ENCODE measurements at regions not wholly inside any gene's neighbourhood (a gene's known extent, or its start where the extent isn't known, plus 50 kb on each side); places are given as distances from the start of the nearest gene placed in this dataset.

DNA sequence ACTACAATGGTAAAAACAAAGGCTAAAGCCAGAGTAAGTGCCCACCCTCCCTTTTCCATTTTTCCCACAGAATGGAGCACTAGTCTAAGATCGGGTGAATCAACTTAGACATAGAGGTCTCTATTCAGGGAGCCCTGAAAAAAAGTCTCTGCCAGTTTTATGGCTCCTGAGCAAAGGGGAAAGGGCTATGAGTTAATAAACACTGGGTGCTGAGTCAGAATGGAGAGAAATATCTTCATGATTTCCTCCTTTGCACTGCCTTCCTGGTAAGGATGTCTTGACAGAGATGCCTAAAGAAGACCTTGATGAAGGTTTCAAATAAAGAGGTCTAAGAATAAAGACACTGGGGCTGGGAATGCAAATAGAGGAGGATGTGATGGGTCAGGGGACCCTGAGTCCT is 607.4 kb upstream of the MBL2 start:
- no peak overlapping the region for H3K4me3 ChIP-seq (ENCODE audit: low read depth, low read length)
- no peak for TF ChIP-seq CTCF (IDR thresholded peaks at IDR 0.05; ENCODE audit: insufficient read depth in 1 of 2, low read depth in 1 of 2, low read length in 1 of 2, severe bottlenecking in 1 of 2, unreplicated experiment in 1 of 2)
- H3K9me3 ChIP-seq, result no peaks in the 10 kb centered on the region
- H3K36me3 ChIP-seq (ENCODE audit: control insufficient read depth, insufficient read depth, low read length), result no peaks in the 10 kb centered on the region
- Mint-ChIP-seq H3K27ac (ENCODE audit: unreplicated experiment) (no peak overlapping the region), H3K36me3 (ENCODE audit: insufficient read depth, unreplicated experiment) (no peaks in the 10 kb centered on the region), H3K9me3 (ENCODE audit: unreplicated experiment) (no peaks in the 10 kb centered on the region), H3K4me3 (ENCODE audit: unreplicated experiment) (no peak overlapping the region), H3K4me1 (ENCODE audit: low read depth, unreplicated experiment) (no peaks in the 10 kb centered on the region), H3K27me3 (ENCODE audit: insufficient read depth, unreplicated experiment) (no peaks in the 10 kb centered on the region)
- intact Hi-C loops (cut with micrococcal nuclease; ENCODE audit: unreplicated experiment), result no loop called here
- ChIA-PET POLR2A (no interaction called here), CTCF (no interaction called here)
- H3K4me1 ChIP-seq, result no peaks in the 10 kb centered on the region
- H3K27me3 ChIP-seq (replicated peaks; ENCODE audit: control insufficient read depth, insufficient read depth, low read length), result no peaks in the 10 kb centered on the region
- no peak for DNase-seq
- no TSS peak for BruUV-seq (replicated peaks)

DNA sequence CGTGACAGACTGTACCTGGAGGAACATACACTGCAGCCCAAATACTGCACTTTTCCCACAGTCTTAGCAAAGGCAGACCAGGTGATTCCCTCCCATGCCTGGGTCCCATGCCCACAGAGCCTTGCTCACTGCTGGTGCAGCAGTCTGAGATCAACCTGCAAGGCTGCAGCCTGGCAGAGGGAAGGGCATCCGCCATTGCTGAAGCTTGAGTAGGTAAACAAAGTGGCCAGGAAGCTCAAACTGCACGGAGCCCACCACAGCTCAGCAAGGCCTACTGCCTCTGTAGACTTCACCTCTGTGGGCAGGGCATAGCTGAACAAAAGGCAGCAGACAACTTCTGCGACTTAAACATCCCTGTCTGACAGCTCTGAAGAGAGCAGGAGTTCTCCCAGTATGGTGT is 597.8 kb upstream of the MBL2 start:
- CTCF ChIA-PET, result no interaction called here
- BruUV-seq (replicated peaks), result no TSS peak
- no peak for DNase-seq
- Histone ChIP-seq H3K27me3 (replicated peaks; ENCODE audit: control insufficient read depth, insufficient read depth, low read length) (no peaks in the 10 kb centered on the region), H3K4me1 (no peaks in the 10 kb centered on the region), H3K36me3 (ENCODE audit: control insufficient read depth, insufficient read depth, low read length) (no peaks in the 10 kb centered on the region), H3K9me3 (no peaks in the 10 kb centered on the region), H3K4me3 (ENCODE audit: low read depth, low read length) (no peak overlapping the region)
- TF ChIP-seq CTCF (IDR thresholded peaks at IDR 0.05; ENCODE audit: insufficient read depth in 1 of 2, low read depth in 1 of 2, low read length in 1 of 2, severe bottlenecking in 1 of 2, unreplicated experiment in 1 of 2), result no peak
- intact Hi-C loops (cut with micrococcal nuclease; ENCODE audit: unreplicated experiment), result no loop called here
- no peak overlapping the region for H3K27ac Mint-ChIP-seq (ENCODE audit: unreplicated experiment)
- POLR2A ChIA-PET, result no interaction called here
- H3K4me1 Mint-ChIP-seq (ENCODE audit: low read depth, unreplicated experiment), result no peaks in the 10 kb centered on the region
- no peak overlapping the region for H3K4me3 Mint-ChIP-seq (ENCODE audit: unreplicated experiment)
- H3K9me3 Mint-ChIP-seq (ENCODE audit: unreplicated experiment), result no peaks in the 10 kb centered on the region
- H3K36me3 Mint-ChIP-seq (ENCODE audit: insufficient read depth, unreplicated experiment), result no peaks in the 10 kb centered on the region
- no peaks in the 10 kb centered on the region for H3K27me3 Mint-ChIP-seq (ENCODE audit: insufficient read depth, unreplicated experiment)

- no peaks in the 10 kb centered on the region for H3K4me1 ChIP-seq
- CTCF ChIA-PET, result no interaction called here
- POLR2A ChIA-PET, result no interaction called here
- no TSS peak for BruUV-seq (replicated peaks)
- no peaks in the 10 kb centered on the region for H3K9me3 ChIP-seq
- no peaks in the 10 kb centered on the region for H3K27me3 ChIP-seq (replicated peaks; ENCODE audit: control insufficient read depth, insufficient read depth, low read length)
- TF ChIP-seq CTCF (IDR thresholded peaks at IDR 0.05; ENCODE audit: insufficient read depth in 1 of 2, low read depth in 1 of 2, low read length in 1 of 2, severe bottlenecking in 1 of 2, unreplicated experiment in 1 of 2), result no peak
- Mint-ChIP-seq H3K27me3 (ENCODE audit: insufficient read depth, unreplicated experiment) (no peaks in the 10 kb centered on the region), H3K4me3 (ENCODE audit: unreplicated experiment) (no peak overlapping the region), H3K27ac (ENCODE audit: unreplicated experiment) (no peak overlapping the region), H3K4me1 (ENCODE audit: low read depth, unreplicated experiment) (no peaks in the 10 kb centered on the region), H3K9me3 (ENCODE audit: unreplicated experiment) (no peaks in the 10 kb centered on the region), H3K36me3 (ENCODE audit: insufficient read depth, unreplicated experiment) (no peaks in the 10 kb centered on the region)
- H3K4me3 ChIP-seq (ENCODE audit: low read depth, low read length), result no peak overlapping the region
- no peaks in the 10 kb centered on the region for H3K36me3 ChIP-seq (ENCODE audit: control insufficient read depth, insufficient read depth, low read length)
- DNase-seq, result no peak
- intact Hi-C loops (cut with micrococcal nuclease; ENCODE audit: unreplicated experiment), result no loop called here
These were observed 589.4 kb upstream of the MBL2 start for GRCh38 chr10:53361936-53362335.
